LNCaP clone FGC (cell line): ENCODE measurements at regions not wholly inside any gene's neighbourhood (a gene's known extent, or its start where the extent isn't known, plus 50 kb on each side); places are given as distances from the start of the nearest gene placed in this dataset.

ENCODE experiments used
- DNase-seq: peaks from one replicate; pipeline ENCODE4 v3.0.0-alpha.2; 2011; ENCODE audit warnings: low read depth
- H3K4me3 ChIP-seq: 2 replicates; pipeline ENCODE4 v1.5.1; 2011; ENCODE audit warnings: mild to moderate bottlenecking, low read depth, low read length, control low read depth
- CTCF ChIP-seq: IDR thresholded peaks from 2 replicates; pipeline ENCODE4 v1.5.1; 2012; ENCODE audit warnings: mild to moderate bottlenecking; ENCODE audit not compliant: control insufficient read depth, insufficient read depth; ENCODE audit errors: extremely low read depth

GRCh38 chr12:30874455-30875321 lies 51.9 kb upstream of the TSPAN11 start:
- TF ChIP-seq CTCF, result no peak
- DNase-seq, result peak; percentile 10
- no peak overlapping the region for H3K4me3 ChIP-seq

GRCh38 chr12:30870491-30871265 lies 55.9 kb upstream of the TSPAN11 start:
- DNase-seq, result no peak
- H3K4me3 ChIP-seq, result no peak overlapping the region
- no peak for TF ChIP-seq CTCF

- TF ChIP-seq CTCF, result no peak
- no peak overlapping the region for H3K4me3 ChIP-seq
- DNase-seq, result no peak
Measured at GRCh38 chr12:30867415-30867814, 59.1 kb upstream of the TSPAN11 start.

- H3K4me3 ChIP-seq, result no peak overlapping the region
- no peak for TF ChIP-seq CTCF
- no peak for DNase-seq
Measured at GRCh38 chr12:30866256-30866655, 60.3 kb upstream of the TSPAN11 start.

GRCh38 chr12:30863839-30864238 lies 62.7 kb upstream of the TSPAN11 start:
- DNase-seq, result no peak
- H3K4me3 ChIP-seq, result no peak overlapping the region
- no peak for TF ChIP-seq CTCF

GRCh38 chr12:30862486-30862885 lies 64.1 kb upstream of the TSPAN11 start:
- peak; percentile 36 for DNase-seq
- H3K4me3 ChIP-seq, result no peak overlapping the region
- no peak for TF ChIP-seq CTCF
